H9 (cell line): ENCODE measurements at regions not wholly inside any gene's neighbourhood (a gene's known extent, or its start where the extent isn't known, plus 50 kb on each side); places are given as distances from the start of the nearest gene placed in this dataset.

Experiments used
- DNase-seq: peaks from one replicate; pipeline ENCODE4 v3.0.0-alpha.2; 2017
- H2AFZ ChIP-seq: one replicate; pipeline ENCODE4 v1.6.1; 2013; ENCODE audit warnings: mild to moderate bottlenecking, low read length, control low read depth, moderate library complexity
- H2AK5ac ChIP-seq: 2 replicates; pipeline ENCODE4 v1.6.1; 2013; ENCODE audit warnings: low read length, control low read depth, mixed read lengths; ENCODE audit not compliant: insufficient read length
- H2BK120ac ChIP-seq: one replicate; pipeline ENCODE4 v1.6.1; 2013; ENCODE audit warnings: low read depth, mild to moderate bottlenecking, low read length, control low read depth, inconsistent platforms; ENCODE audit not compliant: poor library complexity, severe bottlenecking
- H2BK12ac ChIP-seq: 2 replicates; pipeline ENCODE4 v1.6.1; 2013; ENCODE audit warnings: low read length, control low read depth, mixed read lengths, low read depth; ENCODE audit not compliant: insufficient read length
- H2BK15ac ChIP-seq: 2 replicates; pipeline ENCODE4 v1.6.1; 2013; ENCODE audit warnings: low read depth, low read length, control low read depth
- H2BK20ac ChIP-seq: one replicate; pipeline ENCODE4 v1.6.1; 2013; ENCODE audit warnings: low read depth, mild to moderate bottlenecking, low read length, control low read depth, inconsistent platforms; ENCODE audit not compliant: poor library complexity, severe bottlenecking
- H2BK5ac ChIP-seq: 2 replicates; pipeline ENCODE4 v1.6.1; 2013; ENCODE audit warnings: low read length, control low read depth, mixed read lengths; ENCODE audit not compliant: insufficient read length
- H3K14ac ChIP-seq: 2 replicates; pipeline ENCODE4 v1.6.1; 2013; ENCODE audit warnings: low read length, control low read depth; ENCODE audit not compliant: insufficient read depth
- H3K18ac ChIP-seq: 2 replicates; pipeline ENCODE4 v1.6.1; 2013; ENCODE audit warnings: low read depth, mild to moderate bottlenecking, mixed read lengths, low read length, control low read depth; ENCODE audit not compliant: insufficient read length
- H3K23ac ChIP-seq: 2 replicates; pipeline ENCODE4 v1.6.1; 2013; ENCODE audit warnings: low read length, control low read depth, mixed read lengths, low read depth; ENCODE audit not compliant: insufficient read length
- H3K23me2 ChIP-seq: 2 replicates; pipeline ENCODE4 v1.6.1; 2013; ENCODE audit warnings: low read depth, mild to moderate bottlenecking, mixed read lengths, low read length, control low read depth; ENCODE audit not compliant: insufficient read length, poor library complexity, severe bottlenecking
- H3K27ac ChIP-seq: 2 replicates; pipeline ENCODE4 v1.5.1; 2013; ENCODE audit warnings: low read length, control low read depth, mixed read lengths, low read depth; ENCODE audit not compliant: insufficient read length
- H3K27me3 ChIP-seq: 2 replicates; pipeline ENCODE4 v1.6.1; 2013; ENCODE audit warnings: low read length, control low read depth, inconsistent platforms; ENCODE audit not compliant: insufficient read depth
- H3K4ac ChIP-seq: 2 replicates; pipeline ENCODE4 v1.6.1; 2013; ENCODE audit warnings: low read depth, mild to moderate bottlenecking, control low read depth, inconsistent platforms, low read length, moderate library complexity
- H3K4me1 ChIP-seq: 2 replicates; pipeline ENCODE4 v1.6.1; 2013; ENCODE audit warnings: low read length, control low read depth, inconsistent platforms; ENCODE audit not compliant: insufficient read depth
- H3K4me2 ChIP-seq: 2 replicates; pipeline ENCODE4 v1.6.1; 2013; ENCODE audit warnings: low read length, control low read depth, mixed read lengths; ENCODE audit not compliant: insufficient read length, insufficient read depth
- H3K56ac ChIP-seq: 2 replicates; pipeline ENCODE4 v1.6.1; 2013; ENCODE audit warnings: low read depth, mild to moderate bottlenecking, mixed read lengths, low read length, control low read depth; ENCODE audit not compliant: insufficient read length
- H3K79me1 ChIP-seq: 2 replicates; pipeline ENCODE4 v1.6.1; 2013; ENCODE audit warnings: low read depth, mild to moderate bottlenecking, moderate library complexity, low read length, control low read depth, inconsistent platforms; ENCODE audit not compliant: insufficient read depth, poor library complexity, severe bottlenecking
- H3K79me2 ChIP-seq: 2 replicates; pipeline ENCODE4 v1.6.1; 2013; ENCODE audit warnings: low read length, control low read depth, inconsistent platforms; ENCODE audit not compliant: insufficient read depth
- H3K9ac ChIP-seq: 2 replicates; pipeline ENCODE4 v1.6.1; 2013; ENCODE audit warnings: low read length, control low read depth, mixed read lengths; ENCODE audit not compliant: insufficient read length; ENCODE audit errors: extremely low read depth
- H3K9me3 ChIP-seq: one replicate; pipeline ENCODE4 v1.6.1; 2013; ENCODE audit warnings: low read depth, low read length, inconsistent platforms; ENCODE audit not compliant: control insufficient read depth
- H3T11ph ChIP-seq: one replicate; pipeline ENCODE4 v1.6.1; 2013; ENCODE audit warnings: mild to moderate bottlenecking, low read length, control low read depth, inconsistent platforms
- H4K20me1 ChIP-seq: one replicate; pipeline ENCODE4 v1.6.1; 2013; ENCODE audit not compliant: control insufficient read depth, insufficient read length, insufficient read depth
- H4K5ac ChIP-seq: 2 replicates; pipeline ENCODE4 v1.6.1; 2013; ENCODE audit warnings: low read depth, mild to moderate bottlenecking, mixed read lengths, low read length, control low read depth; ENCODE audit not compliant: insufficient read length
- H4K8ac ChIP-seq: replicated peaks from 2 replicates; pipeline ENCODE4 v1.6.1; 2013; ENCODE audit warnings: low read length, control low read depth, mixed read lengths, low read depth; ENCODE audit not compliant: insufficient read length
- H4K91ac ChIP-seq: 2 replicates; pipeline ENCODE4 v1.6.1; 2013; ENCODE audit warnings: low read depth, mild to moderate bottlenecking, moderate library complexity, mixed read lengths, low read length, control low read depth; ENCODE audit not compliant: insufficient read length
- H3K27ac Mint-ChIP-seq, 3 experiments: 2 replicates in 2 of 3; 3 replicates in 1 of 3; pipeline ENCODE4 v1.8.0; 2020 to 2021; ENCODE audit warnings: mixed read lengths in 3 of 3, mild to moderate bottlenecking in 1 of 3, moderate library complexity in 1 of 3
- H3K27me3 Mint-ChIP-seq: 2 replicates; pipeline ENCODE4 v1.8.0; 2021; ENCODE audit warnings: low read depth, mild to moderate bottlenecking, moderate library complexity, mixed read lengths
- H3K36me3 Mint-ChIP-seq, 3 experiments: 2 replicates in 2 of 3; 3 replicates in 1 of 3; pipeline ENCODE4 v1.8.0; 2020 to 2021; ENCODE audit warnings: low read depth in 3 of 3, mixed read lengths in 3 of 3; ENCODE audit not compliant: insufficient read depth in 1 of 3
- H3K4me1 Mint-ChIP-seq, 2 experiments: 2 replicates each; pipeline ENCODE4 v1.8.0; 2020; ENCODE audit warnings: mixed read lengths in 2 of 2
- H3K4me3 Mint-ChIP-seq, 2 experiments: 2 replicates in 1 of 2; 3 replicates in 1 of 2; pipeline ENCODE4 v1.8.0; 2020 to 2021; ENCODE audit warnings: mild to moderate bottlenecking in 2 of 2, mixed read lengths in 2 of 2, moderate library complexity in 1 of 2
- H3K9me3 Mint-ChIP-seq, 2 experiments: 2 replicates in 1 of 2; 3 replicates in 1 of 2; pipeline ENCODE4 v1.8.0; 2020; ENCODE audit warnings: mild to moderate bottlenecking in 2 of 2, mixed read lengths in 2 of 2, moderate library complexity in 1 of 2
- WGBS: extraction: QIAGEN DNeasy Blood & Tissue Kit; methylation state at CpG from one replicate; pipeline ENCODE4 v1.1.7; 2013; ENCODE audit warnings: missing lambda C conversion rate, low lambda C conversion rate, mixed read lengths; ENCODE audit not compliant: insufficient read length; ENCODE audit errors: extremely low coverage; 5-methylcytosine and 5-hydroxymethylcytosine counted together
- TF ChIP-seq, protein P1 (sequence below): fragments of 200-600 bp; sonication (generic); conservative IDR thresholded peaks from 3 replicates; pipeline ENCODE4 v1.8.0; 2021; ENCODE audit warnings: antibody characterized with exemption, mild to moderate bottlenecking

GRCh38 chr6:104599821-104600638 is 259.7 kb downstream of the HACE1 start:
- TF ChIP-seq, protein P1, sequence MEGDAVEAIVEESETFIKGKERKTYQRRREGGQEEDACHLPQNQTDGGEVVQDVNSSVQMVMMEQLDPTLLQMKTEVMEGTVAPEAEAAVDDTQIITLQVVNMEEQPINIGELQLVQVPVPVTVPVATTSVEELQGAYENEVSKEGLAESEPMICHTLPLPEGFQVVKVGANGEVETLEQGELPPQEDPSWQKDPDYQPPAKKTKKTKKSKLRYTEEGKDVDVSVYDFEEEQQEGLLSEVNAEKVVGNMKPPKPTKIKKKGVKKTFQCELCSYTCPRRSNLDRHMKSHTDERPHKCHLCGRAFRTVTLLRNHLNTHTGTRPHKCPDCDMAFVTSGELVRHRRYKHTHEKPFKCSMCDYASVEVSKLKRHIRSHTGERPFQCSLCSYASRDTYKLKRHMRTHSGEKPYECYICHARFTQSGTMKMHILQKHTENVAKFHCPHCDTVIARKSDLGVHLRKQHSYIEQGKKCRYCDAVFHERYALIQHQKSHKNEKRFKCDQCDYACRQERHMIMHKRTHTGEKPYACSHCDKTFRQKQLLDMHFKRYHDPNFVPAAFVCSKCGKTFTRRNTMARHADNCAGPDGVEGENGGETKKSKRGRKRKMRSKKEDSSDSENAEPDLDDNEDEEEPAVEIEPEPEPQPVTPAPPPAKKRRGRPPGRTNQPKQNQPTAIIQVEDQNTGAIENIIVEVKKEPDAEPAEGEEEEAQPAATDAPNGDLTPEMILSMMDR = no peak
- Histone ChIP-seq H2BK120ac (no peak overlapping the region), H2BK12ac (no peak overlapping the region), H2BK5ac (no peak overlapping the region), H2BK20ac (no peak overlapping the region), H3K79me2 (no peaks in the 10 kb centered on the region), H4K8ac (no peak overlapping the region), H4K5ac (no peak overlapping the region), H3K4ac (no peak overlapping the region), H3K9me3 (no peaks in the 10 kb centered on the region), H3K23ac (no peak overlapping the region), H3K79me1 (no peaks in the 10 kb centered on the region), H4K91ac (no peak overlapping the region), H2AK5ac (no peak overlapping the region), H3K4me1 (peaks cover 5% of the 10 kb centered on the region; the same call in 1 of the 2 replicates), H2BK15ac (no peak overlapping the region), H3K27ac (no peak overlapping the region), H3K18ac (no peak overlapping the region), H3K4me2 (no peak overlapping the region), H3K23me2 (no peaks in the 10 kb centered on the region), H4K20me1 (no peaks in the 10 kb centered on the region), H3K56ac (no peak overlapping the region), H3T11ph (no peak overlapping the region), H3K14ac (no peak overlapping the region), H2AFZ (no peak overlapping the region), H3K27me3 (no peaks in the 10 kb centered on the region), H3K9ac (no peak overlapping the region)
- H3K27ac Mint-ChIP-seq = no peak overlapping the region
- no CpG with 5 or more reads among the region's 3 CpGs for WGBS
- DNase-seq = no peak
- peaks cover 10% of the 10 kb centered on the region in 2 experiments; a peak in 3 of 4 replicates for H3K4me1 Mint-ChIP-seq
- H3K36me3 Mint-ChIP-seq = no peaks in the 10 kb centered on the region
- no peaks in the 10 kb centered on the region for H3K9me3 Mint-ChIP-seq
- no peak overlapping the region for H3K4me3 Mint-ChIP-seq
- no peaks in the 10 kb centered on the region for H3K27me3 Mint-ChIP-seq
